ENCODE measurements at regions not wholly inside any gene's neighbourhood (a gene's known extent, or its start where the extent isn't known, plus 50 kb on each side); places are given as distances from the start of the nearest gene placed in this dataset.

DNA sequence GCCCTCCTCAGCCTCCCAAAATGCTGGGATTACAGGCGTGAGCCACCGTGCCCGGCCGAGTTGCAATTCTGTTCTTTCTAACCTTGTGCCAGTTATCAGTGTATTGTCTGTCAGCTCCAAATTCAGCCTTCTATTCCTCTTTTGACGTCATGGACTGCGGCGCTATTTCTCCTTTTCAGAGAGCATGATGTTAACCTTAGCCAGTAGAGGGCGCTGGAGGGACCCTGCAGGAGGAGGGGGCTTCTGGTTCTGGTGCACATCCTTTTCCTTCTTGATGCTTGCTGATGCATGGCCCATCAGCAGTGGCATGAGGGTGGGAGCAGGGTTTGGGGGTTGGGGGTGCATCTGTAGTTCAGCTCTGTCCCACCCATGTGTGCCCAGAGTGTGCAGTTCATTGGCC is 179.3 kb upstream of the RMST start:
- TF ChIP-seq POLR2AphosphoS5 (IDR thresholded peaks at IDR 0.05; ENCODE audit: borderline replicate concordance, low read depth, low read length) (no peak), EZH2 (IDR thresholded peaks at IDR 0.05) (no peak), FOXP2 (optimal IDR thresholded peaks at IDR 0.05; ENCODE audit: control extremely low read depth, extremely low read length, insufficient read depth) (no peak)

Data from SK-N-MC (cell line).